Endothelial cell of umbilical vein (primary cell): ENCODE measurements at regions not wholly inside any gene's neighbourhood (a gene's known extent, or its start where the extent isn't known, plus 50 kb on each side); places are given as distances from the start of the nearest gene placed in this dataset.

ENCODE experiments used
- EZH2 ChIP-seq: IDR thresholded peaks from 2 replicates; pipeline ENCODE4 v1.6.1; 2012; ENCODE audit warnings: borderline replicate concordance, low read depth, mild to moderate bottlenecking, moderate library complexity, low read length, inconsistent platforms; ENCODE audit not compliant: severe bottlenecking
- FOS ChIP-seq: IDR thresholded peaks from 2 replicates; pipeline ENCODE4 v1.6.1; 2011; ENCODE audit warnings: mild to moderate bottlenecking, low read length, moderate library complexity, borderline replicate concordance; ENCODE audit not compliant: insufficient read depth
- GATA2 ChIP-seq: IDR thresholded peaks from 2 replicates; pipeline ENCODE4 v1.7.0; 2011; ENCODE audit warnings: low read depth, mild to moderate bottlenecking, moderate library complexity, mixed read lengths, low read length; ENCODE audit not compliant: insufficient read length, insufficient read depth
- JUN ChIP-seq: IDR thresholded peaks from 2 replicates; pipeline ENCODE4 v1.6.1; 2011; ENCODE audit warnings: borderline replicate concordance, low read depth; ENCODE audit not compliant: insufficient read length, insufficient read depth
- MYC ChIP-seq: IDR thresholded peaks from one replicate; pipeline ENCODE4 v1.6.1; 2011; ENCODE audit warnings: mild to moderate bottlenecking, low read depth, low read length
- POLR2A ChIP-seq: IDR thresholded peaks from 2 replicates; pipeline ENCODE4 v1.6.1; 2012; ENCODE audit warnings: low read depth, mild to moderate bottlenecking, control low read depth, low read length
- POLR2AphosphoS5 ChIP-seq: IDR thresholded peaks from 2 replicates; pipeline ENCODE4 v1.6.1; 2012; ENCODE audit warnings: low read depth, mild to moderate bottlenecking, control low read depth, low read length, moderate library complexity; ENCODE audit not compliant: insufficient read depth
- TF ChIP-seq, protein P1 (sequence below): IDR thresholded peaks from 2 replicates; pipeline ENCODE4 v1.6.1; 2011; ENCODE audit not compliant: insufficient read depth, insufficient read length
- TF ChIP-seq, protein P2 (sequence below), 2 donors: IDR thresholded peaks; 1 replicate in 1 of 2; 2 replicates in 1 of 2; pipeline ENCODE4 v1.5.1; 2011; ENCODE audit warnings: low read length in 2 of 2, mild to moderate bottlenecking in 2 of 2, moderate library complexity in 2 of 2, control low read depth in 1 of 2, inconsistent platforms in 1 of 2, low read depth in 1 of 2; ENCODE audit not compliant: insufficient read depth in 1 of 2; ENCODE audit errors: extremely low read depth in 1 of 2

DNA sequence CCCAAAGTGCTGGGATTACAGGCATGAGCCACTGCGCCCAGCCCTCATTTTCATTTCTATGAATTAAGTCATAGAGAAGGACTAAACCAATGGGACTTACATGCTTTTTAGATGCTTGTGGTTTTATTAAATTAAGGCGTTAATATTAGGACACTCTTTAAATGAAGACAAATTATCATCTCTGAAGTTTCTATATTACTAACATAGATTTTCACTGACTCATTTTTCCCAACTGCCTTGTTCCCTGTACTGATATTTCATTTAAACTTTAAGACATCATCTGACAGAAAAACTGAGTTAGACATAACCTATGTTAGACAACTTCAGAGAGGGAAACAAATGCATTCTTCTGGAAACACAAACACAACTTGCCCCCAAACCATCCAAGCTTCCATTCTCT lies 99.8 kb downstream of the BTG1 start:
- TF ChIP-seq, protein P1, sequence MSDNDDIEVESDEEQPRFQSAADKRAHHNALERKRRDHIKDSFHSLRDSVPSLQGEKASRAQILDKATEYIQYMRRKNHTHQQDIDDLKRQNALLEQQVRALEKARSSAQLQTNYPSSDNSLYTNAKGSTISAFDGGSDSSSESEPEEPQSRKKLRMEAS = no peak
- no peak for TF ChIP-seq EZH2
- no peak for TF ChIP-seq JUN
- TF ChIP-seq, protein P2, sequence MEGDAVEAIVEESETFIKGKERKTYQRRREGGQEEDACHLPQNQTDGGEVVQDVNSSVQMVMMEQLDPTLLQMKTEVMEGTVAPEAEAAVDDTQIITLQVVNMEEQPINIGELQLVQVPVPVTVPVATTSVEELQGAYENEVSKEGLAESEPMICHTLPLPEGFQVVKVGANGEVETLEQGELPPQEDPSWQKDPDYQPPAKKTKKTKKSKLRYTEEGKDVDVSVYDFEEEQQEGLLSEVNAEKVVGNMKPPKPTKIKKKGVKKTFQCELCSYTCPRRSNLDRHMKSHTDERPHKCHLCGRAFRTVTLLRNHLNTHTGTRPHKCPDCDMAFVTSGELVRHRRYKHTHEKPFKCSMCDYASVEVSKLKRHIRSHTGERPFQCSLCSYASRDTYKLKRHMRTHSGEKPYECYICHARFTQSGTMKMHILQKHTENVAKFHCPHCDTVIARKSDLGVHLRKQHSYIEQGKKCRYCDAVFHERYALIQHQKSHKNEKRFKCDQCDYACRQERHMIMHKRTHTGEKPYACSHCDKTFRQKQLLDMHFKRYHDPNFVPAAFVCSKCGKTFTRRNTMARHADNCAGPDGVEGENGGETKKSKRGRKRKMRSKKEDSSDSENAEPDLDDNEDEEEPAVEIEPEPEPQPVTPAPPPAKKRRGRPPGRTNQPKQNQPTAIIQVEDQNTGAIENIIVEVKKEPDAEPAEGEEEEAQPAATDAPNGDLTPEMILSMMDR (IDR thresholded peaks at IDR 0.05; ENCODE audit: extremely low read depth in 1 of 2, insufficient read depth in 1 of 2, low read depth in 1 of 2, low read length in 2 of 2) = no peak
- no peak for TF ChIP-seq POLR2AphosphoS5
- TF ChIP-seq MYC = no peak
- TF ChIP-seq POLR2A = no peak
- no peak for TF ChIP-seq FOS
- TF ChIP-seq GATA2 = no peak
